SK-N-SH (cell line): ENCODE measurements at regions not wholly inside any gene's neighbourhood (a gene's known extent, or its start where the extent isn't known, plus 50 kb on each side); places are given as distances from the start of the nearest gene placed in this dataset.

Experiments
- CTCF ChIA-PET: fragments of 300-600, 350-600 bp; formaldehyde crosslinking; extraction: SDS; loops from one replicate; lab custom pipeline; 2021; lab: Yijun Ruan, JAX
- POLR2A ChIA-PET: fragments of 350-600 bp; sonication (Branson Sonifier 250); formaldehyde crosslinking; extraction: SDS; loops from one replicate; lab custom pipeline; 2020; ENCODE audit warnings: antibody characterized with exemption, inconsistent platforms; lab: Yijun Ruan, JAX
- DNase-seq: peaks from one replicate; pipeline ENCODE4 v3.0.0; 2012
- H2AFZ ChIP-seq: fragments of 200-600 bp; sonication (generic); 2 replicates; pipeline ENCODE4 v1.8.1; 2016; ENCODE audit warnings: antibody characterized with exemption, mild to moderate bottlenecking, low read depth
- H3F3A ChIP-seq: fragments of 200-600 bp; sonication (generic); replicated peaks from 2 replicates; pipeline ENCODE3; 2016; ENCODE audit warnings: antibody characterized with exemption, mild to moderate bottlenecking; ENCODE audit not compliant: insufficient read depth
- H3K27ac ChIP-seq, 2 experiments: fragments of 200-500 bp in 1 of 2; fragments of 200-600 bp in 1 of 2; sonication (Bioruptor generic) in 1 of 2; sonication (generic), shearing (Covaris generic) in 1 of 2; 2 replicates each; pipeline versions ENCODE4 v1.5.1 to v1.6.1; 2014 to 2016; ENCODE audit warnings: low read depth in 2 of 2, inconsistent platforms in 1 of 2, low read length in 1 of 2, mild to moderate bottlenecking in 1 of 2, mixed read lengths in 1 of 2
- H3K27me3 ChIP-seq: fragments of 200-600 bp; sonication (generic), shearing (Covaris generic); 2 replicates; pipeline ENCODE4 v1.6.1; 2016; ENCODE audit warnings: mixed run types; ENCODE audit not compliant: insufficient read depth
- H3K36me3 ChIP-seq, 2 experiments: fragments of 200-500 bp in 1 of 2; fragments of 200-600 bp in 1 of 2; sonication (Bioruptor generic) in 1 of 2; sonication (generic) in 1 of 2; replicated peaks in 1 of 2; 2 replicates each; pipeline versions ENCODE3 to v1.5.1; 2014 to 2016; ENCODE audit warnings: low read length in 1 of 2, mild to moderate bottlenecking in 1 of 2; ENCODE audit not compliant: insufficient read depth in 2 of 2, control insufficient read depth in 1 of 2
- H3K4me1 ChIP-seq, 2 experiments: fragments of 200-500 bp in 1 of 2; fragments of 200-600 bp in 1 of 2; sonication (Bioruptor generic) in 1 of 2; sonication (generic), shearing (Covaris generic) in 1 of 2; 2 replicates each; pipeline versions ENCODE4 v1.5.1 to v1.6.1; 2014 to 2016; ENCODE audit warnings: low read depth in 1 of 2, low read length in 1 of 2, mixed run types in 1 of 2; ENCODE audit not compliant: insufficient read depth in 2 of 2, control insufficient read depth in 1 of 2
- H3K4me2 ChIP-seq: fragments of 200-600 bp; sonication (generic), shearing (Covaris generic); 2 replicates; pipeline ENCODE4 v1.6.1; 2017; ENCODE audit warnings: mixed run types
- H3K4me3 ChIP-seq, 2 experiments: fragments of 200-500 bp in 1 of 2; fragments of 200-600 bp in 1 of 2; sonication (Bioruptor generic) in 1 of 2; sonication (generic), shearing (Covaris generic) in 1 of 2; 2 replicates each; pipeline versions ENCODE4 v1.5.1 to v1.8.1; 2014 to 2016; ENCODE audit warnings: low read depth in 2 of 2, inconsistent platforms in 1 of 2, low read length in 1 of 2, mild to moderate bottlenecking in 1 of 2, mixed read lengths in 1 of 2, moderate library complexity in 1 of 2
- H3K79me2 ChIP-seq: fragments of 200-600 bp; sonication (generic); 2 replicates; pipeline ENCODE4 v1.8.1; 2017; ENCODE audit warnings: mild to moderate bottlenecking; ENCODE audit not compliant: insufficient read depth
- H3K9ac ChIP-seq: fragments of 200-600 bp; sonication (generic); 2 replicates; pipeline ENCODE4 v1.6.1; 2017; ENCODE audit warnings: mixed run types
- H3K9me2 ChIP-seq: fragments of 200-600 bp; sonication (generic); 2 replicates; pipeline ENCODE4 v1.6.1; 2017; ENCODE audit warnings: mixed run types
- H3K9me3 ChIP-seq: fragments of 200-600 bp; sonication (generic); 2 replicates; pipeline ENCODE4 v1.6.1; 2017; ENCODE audit warnings: mixed run types, mild to moderate bottlenecking, moderate library complexity
- H4K20me1 ChIP-seq: fragments of 200-600 bp; sonication (generic); 2 replicates; pipeline ENCODE4 v1.6.1; 2017; ENCODE audit warnings: mild to moderate bottlenecking, mixed run types; ENCODE audit not compliant: insufficient read depth
- CHD2 ChIP-seq: fragments of 150-350 bp; IDR thresholded peaks from 2 replicates; pipeline ENCODE4 v1.6.1; 2018; ENCODE audit warnings: low read length; ENCODE audit not compliant: partially characterized antibody
- FOSL2 ChIP-seq: IDR thresholded peaks from 2 replicates; pipeline ENCODE4 v1.4.0; 2012; ENCODE audit warnings: low read depth, mild to moderate bottlenecking, moderate library complexity, borderline replicate concordance
- FOXJ3 ChIP-seq: sonication (generic); formaldehyde crosslinking; IDR thresholded peaks from 2 replicates; pipeline ENCODE4 v1.5.1; 2020; ENCODE audit warnings: mild to moderate bottlenecking, missing genetic modification reagents
- GABPA ChIP-seq: IDR thresholded peaks from 2 replicates; pipeline ENCODE4 v1.4.0; 2012; ENCODE audit warnings: low read depth, mild to moderate bottlenecking
- JUND ChIP-seq: IDR thresholded peaks from 2 replicates; pipeline ENCODE4 v1.4.0; 2012
- MEF2A ChIP-seq: IDR thresholded peaks from 2 replicates; pipeline ENCODE4 v1.4.0; 2012; ENCODE audit warnings: low read depth, borderline replicate concordance
- NFIC ChIP-seq: IDR thresholded peaks from 2 replicates; pipeline ENCODE4 v1.4.0; 2012; ENCODE audit warnings: borderline replicate concordance
- NRF1 ChIP-seq: IDR thresholded peaks from 2 replicates; pipeline ENCODE4 v1.6.1; 2012; ENCODE audit warnings: low read depth, mild to moderate bottlenecking, low read length
- POLR2AphosphoS5 ChIP-seq: IDR thresholded peaks from 2 replicates; pipeline ENCODE4 v1.6.1; 2012; ENCODE audit warnings: low read depth, low read length
- RCOR1 ChIP-seq: fragments of 150-350 bp; IDR thresholded peaks from 2 replicates; pipeline ENCODE4 v1.6.1; 2017; ENCODE audit warnings: antibody characterized with exemption, low read length
- RFX5 ChIP-seq: IDR thresholded peaks from 2 replicates; pipeline ENCODE4 v1.6.1; 2012; ENCODE audit warnings: mild to moderate bottlenecking, improper control_type of control experiment, low read length
- SIN3A ChIP-seq: IDR thresholded peaks from 2 replicates; pipeline ENCODE4 v1.6.1; 2012; ENCODE audit warnings: low read depth, mild to moderate bottlenecking, low read length, moderate library complexity, borderline replicate concordance
- TAF1 ChIP-seq: IDR thresholded peaks from 2 replicates; pipeline ENCODE4 v1.6.1; 2012; ENCODE audit warnings: low read depth, mild to moderate bottlenecking, low read length, moderate library complexity, borderline replicate concordance
- TEAD4 ChIP-seq: IDR thresholded peaks from 2 replicates; pipeline ENCODE4 v1.4.0; 2012; ENCODE audit warnings: mild to moderate bottlenecking, borderline replicate concordance; ENCODE audit not compliant: insufficient read depth
- WGBS: methylation state at CpG from one replicate; pipeline ENCODE4 v1.1.6; 2017; ENCODE audit warnings: low lambda C conversion rate; 5-methylcytosine and 5-hydroxymethylcytosine counted together
- TF ChIP-seq, protein P1 (sequence below): fragments of 200-600 bp; sonication (generic); IDR thresholded peaks from 2 replicates; pipeline ENCODE4 v1.6.1; 2017; ENCODE audit warnings: antibody characterized with exemption, mild to moderate bottlenecking, moderate library complexity
- TF ChIP-seq, protein P2 (sequence below): IDR thresholded peaks from 2 replicates; pipeline ENCODE4 v1.6.1; 2012; ENCODE audit warnings: mild to moderate bottlenecking, low read depth, low read length, moderate library complexity
- TF ChIP-seq, protein P3 (sequence below): fragments of 150-350 bp; IDR thresholded peaks from 2 replicates; pipeline ENCODE4 v1.6.1; 2016; ENCODE audit warnings: mild to moderate bottlenecking, low read depth, low read length

DNA sequence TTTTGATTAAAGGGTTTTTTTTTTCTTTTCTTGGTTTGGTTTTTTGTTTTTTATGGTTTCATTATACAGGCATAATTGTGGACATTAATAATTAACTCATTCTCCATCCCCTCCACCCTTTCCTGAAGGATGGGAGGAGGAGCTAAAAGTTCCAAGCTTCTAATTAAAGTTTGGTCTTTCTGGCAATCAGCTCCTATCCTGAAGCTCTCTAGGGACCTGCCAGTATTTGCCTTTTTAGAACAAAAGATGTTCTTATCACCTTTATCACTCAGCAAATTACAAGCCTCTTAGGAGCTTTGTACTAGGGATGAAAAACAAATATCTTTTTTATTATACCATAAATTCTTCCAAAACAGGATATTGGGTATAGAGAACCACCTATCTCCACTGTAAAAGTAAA, 589.8 kb downstream of the PDHA2 start:
- Histone ChIP-seq H3K4me2 (no peak overlapping the region), H2AFZ (no peak overlapping the region), H3K9me2 (no peaks in the 10 kb centered on the region), H3K27ac (no peak overlapping the region), H3K9ac (no peak overlapping the region), H3K27me3 (no peaks in the 10 kb centered on the region), H3K4me3 (no peak overlapping the region), H3K36me3 (no peaks in the 10 kb centered on the region), H3K4me1 (no peaks in the 10 kb centered on the region), H4K20me1 (no peaks in the 10 kb centered on the region), H3K79me2 (no peaks in the 10 kb centered on the region), H3K9me3 (no peaks in the 10 kb centered on the region), H3F3A (no peaks in the 10 kb centered on the region)
- ChIA-PET POLR2A (no interaction called here), CTCF (no interaction called here)
- DNase-seq: no peak
- no peak for TF ChIP-seq POLR2AphosphoS5
- no peak for TF ChIP-seq FOSL2

DNA sequence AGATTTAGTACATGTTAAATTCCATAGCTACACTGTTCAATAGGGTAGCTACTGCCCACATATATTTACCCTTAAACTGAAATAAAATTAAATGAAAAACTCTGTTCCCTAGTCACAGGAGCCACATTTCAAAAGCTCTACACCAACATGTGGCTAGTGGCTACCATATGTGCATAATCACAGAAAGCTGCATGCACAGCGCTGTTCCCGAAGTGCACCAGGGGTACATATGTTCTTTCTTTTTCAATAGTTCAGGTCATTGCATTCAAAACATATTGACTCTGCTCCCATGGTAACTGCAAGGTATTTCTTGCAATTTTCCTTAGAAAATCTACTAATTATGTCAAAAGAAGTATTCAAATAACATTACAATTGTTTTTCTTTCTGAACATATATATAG, 591.2 kb downstream of the PDHA2 start:
- DNase-seq: no peak
- no peaks in the 10 kb centered on the region for H4K20me1 ChIP-seq
- POLR2A ChIA-PET: no interaction called here

DNA sequence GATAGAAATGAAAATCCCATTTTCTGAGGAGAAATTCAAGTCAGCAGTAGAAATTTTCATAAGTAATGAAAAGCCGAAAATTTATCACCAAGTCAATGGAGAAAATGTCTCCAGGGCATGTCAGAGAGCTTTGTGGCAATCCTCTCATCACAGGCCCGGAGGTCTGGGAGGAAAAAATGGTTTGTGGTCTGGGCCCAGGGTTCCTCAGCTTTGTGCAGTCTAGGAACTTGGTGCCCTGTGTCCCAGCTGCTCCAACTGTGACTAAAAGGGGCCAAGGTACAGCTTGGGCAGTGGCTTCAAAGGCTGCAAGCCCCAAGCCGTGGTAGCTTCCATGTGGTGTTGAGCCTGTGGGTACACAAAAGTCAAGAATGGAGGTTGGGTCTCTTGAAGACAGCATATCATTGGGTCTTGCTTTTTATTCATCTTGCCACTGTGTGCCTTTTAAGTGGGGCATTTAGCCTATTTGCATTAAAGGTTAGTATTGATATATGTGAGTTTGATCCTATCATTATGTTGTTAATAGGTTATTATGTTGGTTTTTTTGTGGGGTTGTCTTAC, 608.5 kb downstream of the PDHA2 start:
- CTCF ChIA-PET: no interaction called here
- POLR2A ChIA-PET: no interaction called here
- H3K36me3 ChIP-seq: no peaks in the 10 kb centered on the region
- no peaks in the 10 kb centered on the region for H3K4me1 ChIP-seq
- no peak overlapping the region for H2AFZ ChIP-seq
- H3K4me2 ChIP-seq: no peak overlapping the region
- H3F3A ChIP-seq: no peaks in the 10 kb centered on the region
- no peak for DNase-seq
- H3K4me3 ChIP-seq: no peak overlapping the region
- no peaks in the 10 kb centered on the region for H4K20me1 ChIP-seq
- no peaks in the 10 kb centered on the region for H3K27me3 ChIP-seq
- 0 out of 2 replicates have a peak, but pooled peaks cover 6% of the 10 kb centered on the region for H3K9me3 ChIP-seq
- no peaks in the 10 kb centered on the region for H3K79me2 ChIP-seq
- no peaks in the 10 kb centered on the region for H3K9me2 ChIP-seq
- H3K27ac ChIP-seq: no peak overlapping the region
- H3K9ac ChIP-seq: no peak overlapping the region
- 2% methylated on average over 3 of the region's 3 CpGs for WGBS
- TF ChIP-seq SIN3A (no peak), POLR2AphosphoS5 (no peak), RCOR1 (no peak), JUND (no peak), NRF1 (no peak), RFX5 (no peak), GABPA (no peak), MEF2A (no peak), TAF1 (no peak), CHD2 (no peak), FOXJ3 (CRISPR knock-in tag) (no peak), TEAD4 (no peak)
- TF ChIP-seq, protein P1, sequence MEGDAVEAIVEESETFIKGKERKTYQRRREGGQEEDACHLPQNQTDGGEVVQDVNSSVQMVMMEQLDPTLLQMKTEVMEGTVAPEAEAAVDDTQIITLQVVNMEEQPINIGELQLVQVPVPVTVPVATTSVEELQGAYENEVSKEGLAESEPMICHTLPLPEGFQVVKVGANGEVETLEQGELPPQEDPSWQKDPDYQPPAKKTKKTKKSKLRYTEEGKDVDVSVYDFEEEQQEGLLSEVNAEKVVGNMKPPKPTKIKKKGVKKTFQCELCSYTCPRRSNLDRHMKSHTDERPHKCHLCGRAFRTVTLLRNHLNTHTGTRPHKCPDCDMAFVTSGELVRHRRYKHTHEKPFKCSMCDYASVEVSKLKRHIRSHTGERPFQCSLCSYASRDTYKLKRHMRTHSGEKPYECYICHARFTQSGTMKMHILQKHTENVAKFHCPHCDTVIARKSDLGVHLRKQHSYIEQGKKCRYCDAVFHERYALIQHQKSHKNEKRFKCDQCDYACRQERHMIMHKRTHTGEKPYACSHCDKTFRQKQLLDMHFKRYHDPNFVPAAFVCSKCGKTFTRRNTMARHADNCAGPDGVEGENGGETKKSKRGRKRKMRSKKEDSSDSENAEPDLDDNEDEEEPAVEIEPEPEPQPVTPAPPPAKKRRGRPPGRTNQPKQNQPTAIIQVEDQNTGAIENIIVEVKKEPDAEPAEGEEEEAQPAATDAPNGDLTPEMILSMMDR: no peak
- TF ChIP-seq, protein P2, sequence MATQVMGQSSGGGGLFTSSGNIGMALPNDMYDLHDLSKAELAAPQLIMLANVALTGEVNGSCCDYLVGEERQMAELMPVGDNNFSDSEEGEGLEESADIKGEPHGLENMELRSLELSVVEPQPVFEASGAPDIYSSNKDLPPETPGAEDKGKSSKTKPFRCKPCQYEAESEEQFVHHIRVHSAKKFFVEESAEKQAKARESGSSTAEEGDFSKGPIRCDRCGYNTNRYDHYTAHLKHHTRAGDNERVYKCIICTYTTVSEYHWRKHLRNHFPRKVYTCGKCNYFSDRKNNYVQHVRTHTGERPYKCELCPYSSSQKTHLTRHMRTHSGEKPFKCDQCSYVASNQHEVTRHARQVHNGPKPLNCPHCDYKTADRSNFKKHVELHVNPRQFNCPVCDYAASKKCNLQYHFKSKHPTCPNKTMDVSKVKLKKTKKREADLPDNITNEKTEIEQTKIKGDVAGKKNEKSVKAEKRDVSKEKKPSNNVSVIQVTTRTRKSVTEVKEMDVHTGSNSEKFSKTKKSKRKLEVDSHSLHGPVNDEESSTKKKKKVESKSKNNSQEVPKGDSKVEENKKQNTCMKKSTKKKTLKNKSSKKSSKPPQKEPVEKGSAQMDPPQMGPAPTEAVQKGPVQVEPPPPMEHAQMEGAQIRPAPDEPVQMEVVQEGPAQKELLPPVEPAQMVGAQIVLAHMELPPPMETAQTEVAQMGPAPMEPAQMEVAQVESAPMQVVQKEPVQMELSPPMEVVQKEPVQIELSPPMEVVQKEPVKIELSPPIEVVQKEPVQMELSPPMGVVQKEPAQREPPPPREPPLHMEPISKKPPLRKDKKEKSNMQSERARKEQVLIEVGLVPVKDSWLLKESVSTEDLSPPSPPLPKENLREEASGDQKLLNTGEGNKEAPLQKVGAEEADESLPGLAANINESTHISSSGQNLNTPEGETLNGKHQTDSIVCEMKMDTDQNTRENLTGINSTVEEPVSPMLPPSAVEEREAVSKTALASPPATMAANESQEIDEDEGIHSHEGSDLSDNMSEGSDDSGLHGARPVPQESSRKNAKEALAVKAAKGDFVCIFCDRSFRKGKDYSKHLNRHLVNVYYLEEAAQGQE: no peak
- TF ChIP-seq, protein P3, sequence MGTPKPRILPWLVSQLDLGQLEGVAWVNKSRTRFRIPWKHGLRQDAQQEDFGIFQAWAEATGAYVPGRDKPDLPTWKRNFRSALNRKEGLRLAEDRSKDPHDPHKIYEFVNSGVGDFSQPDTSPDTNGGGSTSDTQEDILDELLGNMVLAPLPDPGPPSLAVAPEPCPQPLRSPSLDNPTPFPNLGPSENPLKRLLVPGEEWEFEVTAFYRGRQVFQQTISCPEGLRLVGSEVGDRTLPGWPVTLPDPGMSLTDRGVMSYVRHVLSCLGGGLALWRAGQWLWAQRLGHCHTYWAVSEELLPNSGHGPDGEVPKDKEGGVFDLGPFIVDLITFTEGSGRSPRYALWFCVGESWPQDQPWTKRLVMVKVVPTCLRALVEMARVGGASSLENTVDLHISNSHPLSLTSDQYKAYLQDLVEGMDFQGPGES: no peak

More for the DNA sequence above, 591.2 kb downstream of the PDHA2 start:
- Histone ChIP-seq H3K4me2 (no peak overlapping the region), H3K4me1 (no peaks in the 10 kb centered on the region), H3K4me3 (no peak overlapping the region), H3K79me2 (no peaks in the 10 kb centered on the region), H3K9me3 (no peaks in the 10 kb centered on the region), H3F3A (no peaks in the 10 kb centered on the region), H3K9ac (no peak overlapping the region), H3K27ac (no peak overlapping the region), H2AFZ (no peak overlapping the region), H3K36me3 (no peaks in the 10 kb centered on the region), H3K9me2 (no peaks in the 10 kb centered on the region), H3K27me3 (no peaks in the 10 kb centered on the region)
- 67% methylated on average over 2 of the region's 2 CpGs for WGBS
- CTCF ChIA-PET: no interaction called here
- no peak for TF ChIP-seq NFIC
